ENCODE measurements at regions not wholly inside any gene's neighbourhood (a gene's known extent, or its start where the extent isn't known, plus 50 kb on each side); places are given as distances from the start of the nearest gene placed in this dataset.

DNA sequence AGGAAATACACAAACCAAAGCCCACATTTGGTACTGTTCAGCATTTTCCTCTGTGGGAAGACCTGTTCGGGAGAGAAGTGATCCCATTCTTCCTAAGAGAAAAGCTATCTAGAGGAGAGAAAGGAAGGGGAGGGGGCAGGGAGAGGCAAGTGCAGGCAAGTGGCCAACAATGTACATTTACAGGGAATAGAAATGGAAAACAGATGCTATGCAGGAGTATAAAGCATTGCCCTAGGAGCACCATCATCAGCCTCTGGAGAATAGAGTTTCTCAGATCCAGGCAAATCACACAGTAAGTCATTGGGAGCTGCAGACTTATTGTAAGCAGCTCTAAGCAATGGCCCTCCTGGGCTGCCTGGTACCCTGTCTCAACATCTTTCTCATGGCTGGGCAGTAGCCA is 424.4 kb upstream of the AUTS2 start:
- ChIA-PET POLR2A (ENCODE audit: unreplicated experiment) (no interaction called here), CTCF (no interaction called here)
- no peak overlapping the region for H3K18ac ChIP-seq (ENCODE audit: low read depth, low read length)
- DNase-seq (no peak), ATAC-seq (ENCODE audit: low read depth) (no peak)
- intact Hi-C loops (cut with micrococcal nuclease): no loop called here
- H4K5ac ChIP-seq (ENCODE audit: low read depth, low read length): no peak overlapping the region
- H3K4me1 ChIP-seq (ENCODE audit: control insufficient read depth, insufficient read depth, low read length): no peaks in the 10 kb centered on the region
- H3K14ac ChIP-seq (replicated peaks; ENCODE audit: low read depth, low read length): no peak overlapping the region
- no peak overlapping the region for H4K8ac ChIP-seq (ENCODE audit: low read depth in 2 of 2, low read length in 2 of 2)
- no peak overlapping the region for H3K4ac ChIP-seq (ENCODE audit: low read depth, low read length)
- H3K36me3 ChIP-seq (ENCODE audit: control insufficient read depth, insufficient read depth, low read length): no peaks in the 10 kb centered on the region
- BruUV-seq (replicated peaks): no TSS peak
- H3K79me1 ChIP-seq (ENCODE audit: low read depth in 1 of 2, low read length in 2 of 2): no peaks in the 10 kb centered on the region
- no peak overlapping the region for H2AK5ac ChIP-seq (ENCODE audit: low read depth, low read length)
- no peak overlapping the region for H4K91ac ChIP-seq (ENCODE audit: insufficient read depth, low read depth, low read length)
- TF ChIP-seq CEBPB (IDR thresholded peaks at IDR 0.05; ENCODE audit: low read depth, low read length) (no peak), BHLHE40 (IDR thresholded peaks at IDR 0.05; ENCODE audit: low read depth, low read length) (no peak), MXI1 (IDR thresholded peaks at IDR 0.05; ENCODE audit: borderline replicate concordance, low read depth, low read length) (no peak), RFX5 (IDR thresholded peaks at IDR 0.05; ENCODE audit: low read depth, low read length) (no peak), RCOR1 (IDR thresholded peaks at IDR 0.05; ENCODE audit: insufficient replicate concordance, low read length) (no peak), SMC3 (IDR thresholded peaks at IDR 0.05; ENCODE audit: low read depth, low read length) (no peak), NFE2L2 (IDR thresholded peaks at IDR 0.05; ENCODE audit: low read depth, low read length) (no peak), FOS (IDR thresholded peaks at IDR 0.05; ENCODE audit: low read depth, low read length) (no peak), MAZ (IDR thresholded peaks at IDR 0.05; ENCODE audit: borderline replicate concordance, low read depth, low read length) (no peak), MAFK (IDR thresholded peaks at IDR 0.05; ENCODE audit: low read depth, low read length) (no peak), RAD21 (IDR thresholded peaks at IDR 0.05; ENCODE audit: low read length) (no peak), CHD1 (IDR thresholded peaks at IDR 0.05; ENCODE audit: low read depth, low read length) (no peak), POLR2A (IDR thresholded peaks at IDR 0.05; ENCODE audit: low read depth, low read length) (no peak)
- TF ChIP-seq, protein P1, sequence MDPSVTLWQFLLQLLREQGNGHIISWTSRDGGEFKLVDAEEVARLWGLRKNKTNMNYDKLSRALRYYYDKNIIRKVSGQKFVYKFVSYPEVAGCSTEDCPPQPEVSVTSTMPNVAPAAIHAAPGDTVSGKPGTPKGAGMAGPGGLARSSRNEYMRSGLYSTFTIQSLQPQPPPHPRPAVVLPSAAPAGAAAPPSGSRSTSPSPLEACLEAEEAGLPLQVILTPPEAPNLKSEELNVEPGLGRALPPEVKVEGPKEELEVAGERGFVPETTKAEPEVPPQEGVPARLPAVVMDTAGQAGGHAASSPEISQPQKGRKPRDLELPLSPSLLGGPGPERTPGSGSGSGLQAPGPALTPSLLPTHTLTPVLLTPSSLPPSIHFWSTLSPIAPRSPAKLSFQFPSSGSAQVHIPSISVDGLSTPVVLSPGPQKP (IDR thresholded peaks at IDR 0.05; ENCODE audit: borderline replicate concordance, low read depth, low read length): no peak
- TF ChIP-seq, protein P2, sequence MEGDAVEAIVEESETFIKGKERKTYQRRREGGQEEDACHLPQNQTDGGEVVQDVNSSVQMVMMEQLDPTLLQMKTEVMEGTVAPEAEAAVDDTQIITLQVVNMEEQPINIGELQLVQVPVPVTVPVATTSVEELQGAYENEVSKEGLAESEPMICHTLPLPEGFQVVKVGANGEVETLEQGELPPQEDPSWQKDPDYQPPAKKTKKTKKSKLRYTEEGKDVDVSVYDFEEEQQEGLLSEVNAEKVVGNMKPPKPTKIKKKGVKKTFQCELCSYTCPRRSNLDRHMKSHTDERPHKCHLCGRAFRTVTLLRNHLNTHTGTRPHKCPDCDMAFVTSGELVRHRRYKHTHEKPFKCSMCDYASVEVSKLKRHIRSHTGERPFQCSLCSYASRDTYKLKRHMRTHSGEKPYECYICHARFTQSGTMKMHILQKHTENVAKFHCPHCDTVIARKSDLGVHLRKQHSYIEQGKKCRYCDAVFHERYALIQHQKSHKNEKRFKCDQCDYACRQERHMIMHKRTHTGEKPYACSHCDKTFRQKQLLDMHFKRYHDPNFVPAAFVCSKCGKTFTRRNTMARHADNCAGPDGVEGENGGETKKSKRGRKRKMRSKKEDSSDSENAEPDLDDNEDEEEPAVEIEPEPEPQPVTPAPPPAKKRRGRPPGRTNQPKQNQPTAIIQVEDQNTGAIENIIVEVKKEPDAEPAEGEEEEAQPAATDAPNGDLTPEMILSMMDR (conservative IDR thresholded peaks at IDR 0.05; ENCODE audit: low read depth, low read length): no peak
- TF ChIP-seq, protein P3, sequence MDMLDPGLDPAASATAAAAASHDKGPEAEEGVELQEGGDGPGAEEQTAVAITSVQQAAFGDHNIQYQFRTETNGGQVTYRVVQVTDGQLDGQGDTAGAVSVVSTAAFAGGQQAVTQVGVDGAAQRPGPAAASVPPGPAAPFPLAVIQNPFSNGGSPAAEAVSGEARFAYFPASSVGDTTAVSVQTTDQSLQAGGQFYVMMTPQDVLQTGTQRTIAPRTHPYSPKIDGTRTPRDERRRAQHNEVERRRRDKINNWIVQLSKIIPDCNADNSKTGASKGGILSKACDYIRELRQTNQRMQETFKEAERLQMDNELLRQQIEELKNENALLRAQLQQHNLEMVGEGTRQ (IDR thresholded peaks at IDR 0.05; ENCODE audit: low read depth, low read length): no peak
- no peak overlapping the region for H2BK120ac ChIP-seq (ENCODE audit: low read depth, low read length)
- no peak overlapping the region for H3K4me2 ChIP-seq (ENCODE audit: low read depth, low read length)
- no peak overlapping the region for H3K23ac ChIP-seq (ENCODE audit: low read depth, low read length)
- in situ Hi-C loops (cut with MboI; ENCODE audit: low sequenced_read_pairs): no loop called here
- H4K20me1 ChIP-seq (ENCODE audit: insufficient read depth, low read length): no peaks in the 10 kb centered on the region
- H2BK5ac ChIP-seq (ENCODE audit: low read depth, low read length, poor library complexity, severe bottlenecking): no peak overlapping the region
- no peak overlapping the region for H2AK9ac ChIP-seq (replicated peaks; ENCODE audit: low read depth, low read length, poor library complexity)
- H3K4me3 ChIP-seq (ENCODE audit: insufficient read depth, low read depth, low read length): no peak overlapping the region
- no peaks in the 10 kb centered on the region for H3K27me3 ChIP-seq (ENCODE audit: control insufficient read depth, insufficient read depth, low read length)
- H2BK20ac ChIP-seq (ENCODE audit: low read depth, low read length): no peak overlapping the region
- H3K9me3 ChIP-seq (ENCODE audit: control insufficient read depth, insufficient read depth, low read length): peaks cover 16% of the 10 kb centered on the region
- no peak overlapping the region for H3K56ac ChIP-seq (ENCODE audit: extremely low read depth, insufficient read depth, low read length)
- dilution Hi-C loops (cut with HindIII; ENCODE audit: low sequenced_read_pairs, unreplicated experiment): no loop called here
- H3K9me1 ChIP-seq (ENCODE audit: insufficient read depth, low read length): no peaks in the 10 kb centered on the region
- no peak overlapping the region for H3K27ac ChIP-seq (ENCODE audit: insufficient read depth, low read length)
- no peak overlapping the region for H3K9ac ChIP-seq (ENCODE audit: low read depth, low read length)
- no CpG with 5 or more reads among the region's 1 CpG for WGBS, 2 experiments (ENCODE audit: extremely low coverage in 2 of 2, insufficient read length in 1 of 2)
- H2BK15ac ChIP-seq (ENCODE audit: low read depth, low read length): no peak overlapping the region
- no peak overlapping the region for H2AFZ ChIP-seq (replicated peaks; ENCODE audit: low read length, poor library complexity)

All from IMR-90 (cell line).